ENCODE measurements at regions not wholly inside any gene's neighbourhood (a gene's known extent, or its start where the extent isn't known, plus 50 kb on each side); places are given as distances from the start of the nearest gene placed in this dataset.

- Mint-ChIP-seq H3K36me3 (no peaks in the 10 kb centered on the region), H3K4me3 (no peak overlapping the region), H3K9me3 (peaks cover 0 to 4% (median 1%) of the 10 kb centered on the region in 7 donors), H3K27ac (no peak overlapping the region), H3K27me3 (ENCODE audit: low read depth in 3 of 3) (peaks cover 15 to 40% (median 34%) of the 10 kb centered on the region in 3 donors), H3K4me1 (peaks cover 14% of the 10 kb centered on the region)
- no peaks in the 10 kb centered on the region for H3K36me3 ChIP-seq (replicated peaks in 1 of 2; ENCODE audit: control insufficient read depth in 1 of 2, insufficient read depth in 2 of 2, low read length in 2 of 2)
- H3K79me2 ChIP-seq (ENCODE audit: insufficient read depth, low read length) = no peaks in the 10 kb centered on the region
- H3K9ac ChIP-seq (ENCODE audit: insufficient read depth, low read length, poor library complexity, severe bottlenecking) = no peak overlapping the region
- no peak overlapping the region for H3K27ac ChIP-seq (ENCODE audit: low read depth in 1 of 2, low read length in 2 of 2)
- no peak overlapping the region for H3K4me2 ChIP-seq (replicated peaks; ENCODE audit: extremely low read depth, low read length, poor library complexity, severe bottlenecking)
- H3K9me3 ChIP-seq (replicated peaks in 1 of 2; ENCODE audit: control insufficient read depth in 1 of 2, insufficient read depth in 1 of 2, low read length in 2 of 2) = no peaks in the 10 kb centered on the region
- intact Hi-C loops (cut with micrococcal nuclease) = loop anchor here in 1 of 2 donors (5.0 kb wide), 1 partner anchor 335 kb away; no protein-coding TSS in a partner anchor
- peak; percentile 95 for TF ChIP-seq CTCF (IDR thresholded peaks at IDR 0.05)
- H3K4me1 ChIP-seq (ENCODE audit: control insufficient read depth in 1 of 2, insufficient read depth in 2 of 2, low read length in 2 of 2) = peaks cover 15 to 17% of the 10 kb centered on the region in 2 donors
- H3K27me3 ChIP-seq (ENCODE audit: control insufficient read depth in 2 of 2, insufficient read depth in 2 of 2, low read length in 2 of 2) = peaks cover 12 to 29% of the 10 kb centered on the region in 2 donors
- no CpG with 5 or more reads among the region's 15 CpGs for WGBS (ENCODE audit: insufficient coverage)
- peak in 2 of 3 donors; percentile 6 for DNase-seq
- no peak overlapping the region for H2AFZ ChIP-seq (ENCODE audit: insufficient read depth, low read depth, low read length, poor library complexity, severe bottlenecking)
- H4K20me1 ChIP-seq (ENCODE audit: insufficient read depth, low read length) = no peaks in the 10 kb centered on the region
- H3K4me3 ChIP-seq (replicated peaks in 1 of 3; ENCODE audit: low read depth in 2 of 3, low read length in 3 of 3) = peak overlapping the region in 1 of 3 experiments; percentile 15
These were observed 58.2 kb upstream of the NKX2-2 start for GRCh38 chr20:21571841-21572690.

- peaks cover 14% of the 10 kb centered on the region for H3K4me1 Mint-ChIP-seq
- peak overlapping the region in 1 of 2 donors; percentile 11 for H3K4me3 Mint-ChIP-seq
- intact Hi-C loops (cut with micrococcal nuclease) = loop anchor here in 1 of 2 donors (5.0 kb wide), 1 partner anchor 333 kb away; no protein-coding TSS in a partner anchor
- no peaks in the 10 kb centered on the region for H3K36me3 Mint-ChIP-seq
- no peak overlapping the region for H3K4me3 ChIP-seq (replicated peaks in 1 of 3; ENCODE audit: low read depth in 2 of 3, low read length in 3 of 3)
- H3K9me3 Mint-ChIP-seq = peaks cover 0 to 4% (median 0%) of the 10 kb centered on the region in 7 donors
- no peak overlapping the region for H3K27ac ChIP-seq (ENCODE audit: low read depth in 1 of 2, low read length in 2 of 2)
- H3K27me3 ChIP-seq (ENCODE audit: control insufficient read depth in 2 of 2, insufficient read depth in 2 of 2, low read length in 2 of 2) = peaks cover 12 to 29% of the 10 kb centered on the region in 2 donors
- peak overlapping the region; percentile 39 for H3K4me2 ChIP-seq (replicated peaks; ENCODE audit: extremely low read depth, low read length, poor library complexity, severe bottlenecking)
- peaks cover 15 to 17% of the 10 kb centered on the region in 2 donors for H3K4me1 ChIP-seq (ENCODE audit: control insufficient read depth in 1 of 2, insufficient read depth in 2 of 2, low read length in 2 of 2)
- H3K36me3 ChIP-seq (replicated peaks in 1 of 2; ENCODE audit: control insufficient read depth in 1 of 2, insufficient read depth in 2 of 2, low read length in 2 of 2) = no peaks in the 10 kb centered on the region
- WGBS (ENCODE audit: insufficient coverage) = 66% methylated on average over 5 of the region's 7 CpGs
- no peak overlapping the region for H3K9ac ChIP-seq (ENCODE audit: insufficient read depth, low read length, poor library complexity, severe bottlenecking)
- peaks cover 14 to 46% (median 29%) of the 10 kb centered on the region in 3 donors for H3K27me3 Mint-ChIP-seq (ENCODE audit: low read depth in 3 of 3)
- H3K79me2 ChIP-seq (ENCODE audit: insufficient read depth, low read length) = no peaks in the 10 kb centered on the region
- TF ChIP-seq CTCF (IDR thresholded peaks at IDR 0.05) = no peak
- no peak overlapping the region for H2AFZ ChIP-seq (ENCODE audit: insufficient read depth, low read depth, low read length, poor library complexity, severe bottlenecking)
- H3K9me3 ChIP-seq (replicated peaks in 1 of 2; ENCODE audit: control insufficient read depth in 1 of 2, insufficient read depth in 1 of 2, low read length in 2 of 2) = no peaks in the 10 kb centered on the region
- H4K20me1 ChIP-seq (ENCODE audit: insufficient read depth, low read length) = no peaks in the 10 kb centered on the region
- H3K27ac Mint-ChIP-seq = peak overlapping the region in 1 of 7 donors; percentile 58
- no peak for DNase-seq
These were observed 56.6 kb upstream of the NKX2-2 start for GRCh38 chr20:21570285-21570992.

All from CD14-positive monocyte (primary cell).